ENCODE measurements at regions not wholly inside any gene's neighbourhood (a gene's known extent, or its start where the extent isn't known, plus 50 kb on each side); places are given as distances from the start of the nearest gene placed in this dataset.

- no peak overlapping the region for H3K4me3 ChIP-seq (ENCODE audit: low read depth, low read length)
- no peak for DNase-seq (ENCODE audit: low read depth)
- no peak for TF ChIP-seq CTCF (IDR thresholded peaks at IDR 0.05; ENCODE audit: insufficient read depth, low read depth, low read length)
These were observed 262.0 kb downstream of the TUSC7 start for GRCh38 chr3:116971531-116971930.

- TF ChIP-seq CTCF (IDR thresholded peaks at IDR 0.05; ENCODE audit: insufficient read depth, low read depth, low read length): no peak
- DNase-seq (ENCODE audit: low read depth): no peak
- H3K4me3 ChIP-seq (ENCODE audit: low read depth, low read length): no peak overlapping the region
These were observed 265.1 kb downstream of the TUSC7 start for GRCh38 chr3:116974702-116975101.

- no peak for DNase-seq (ENCODE audit: low read depth)
- H3K4me3 ChIP-seq (ENCODE audit: low read depth, low read length): no peak overlapping the region
- TF ChIP-seq CTCF (IDR thresholded peaks at IDR 0.05; ENCODE audit: insufficient read depth, low read depth, low read length): no peak
These were observed 267.9 kb downstream of the TUSC7 start for GRCh38 chr3:116977441-116977840.

GRCh38 chr3:116980099-116980498 lies 270.5 kb downstream of the TUSC7 start:
- no peak for TF ChIP-seq CTCF (IDR thresholded peaks at IDR 0.05; ENCODE audit: insufficient read depth, low read depth, low read length)
- no peak overlapping the region for H3K4me3 ChIP-seq (ENCODE audit: low read depth, low read length)
- no peak for DNase-seq (ENCODE audit: low read depth)

GRCh38 chr3:116981089-116981488 lies 271.5 kb downstream of the TUSC7 start:
- no peak for DNase-seq (ENCODE audit: low read depth)
- no peak for TF ChIP-seq CTCF (IDR thresholded peaks at IDR 0.05; ENCODE audit: insufficient read depth, low read depth, low read length)

GRCh38 chr3:116984301-116984700 lies 274.7 kb downstream of the TUSC7 start:
- no peak overlapping the region for H3K4me3 ChIP-seq (ENCODE audit: low read depth, low read length)
- no peak for TF ChIP-seq CTCF (IDR thresholded peaks at IDR 0.05; ENCODE audit: insufficient read depth, low read depth, low read length)
- DNase-seq (ENCODE audit: low read depth): no peak

More at GRCh38 chr3:116981089-116981488, 271.5 kb downstream of the TUSC7 start:
- H3K4me3 ChIP-seq (ENCODE audit: low read depth, low read length): no peak overlapping the region

GRCh38 chr3:116994351-116994879 lies 284.8 kb downstream of the TUSC7 start:
- no peak overlapping the region for H3K4me3 ChIP-seq (ENCODE audit: low read depth, low read length)
- no peak for TF ChIP-seq CTCF (IDR thresholded peaks at IDR 0.05; ENCODE audit: insufficient read depth, low read depth, low read length)
- no peak for DNase-seq (ENCODE audit: low read depth)
